ENCODE measurements at regions not wholly inside any gene's neighbourhood (a gene's known extent, or its start where the extent isn't known, plus 50 kb on each side); places are given as distances from the start of the nearest gene placed in this dataset.

DNA sequence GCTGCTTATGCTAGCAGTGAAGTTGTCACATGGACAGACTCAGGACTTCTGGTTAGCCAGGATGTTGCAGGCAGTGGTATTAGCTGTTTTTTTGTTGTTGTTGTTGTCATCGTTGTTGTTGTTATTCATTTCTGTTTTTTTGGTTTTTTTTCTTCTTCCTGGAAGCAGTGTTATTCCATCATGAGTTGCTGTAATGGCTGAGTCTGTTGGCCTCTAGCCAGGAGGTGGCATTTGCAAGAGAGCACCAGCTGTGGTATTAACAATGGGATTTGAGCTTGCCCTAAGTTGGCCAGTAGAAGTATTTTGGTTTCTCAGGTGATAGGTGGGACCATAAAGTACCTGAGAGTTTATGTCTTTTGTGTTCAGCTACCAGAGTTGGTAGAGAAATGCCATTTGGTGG lies 561.1 kb downstream of the KCTD16 start:
- DNase-seq (ENCODE audit: low read depth in 1 of 2, low spot score in 1 of 2): no peak
- H3K27me3 ChIP-seq (ENCODE audit: insufficient read depth, poor library complexity, severe bottlenecking): no peaks in the 10 kb centered on the region
- TF ChIP-seq, protein P1, sequence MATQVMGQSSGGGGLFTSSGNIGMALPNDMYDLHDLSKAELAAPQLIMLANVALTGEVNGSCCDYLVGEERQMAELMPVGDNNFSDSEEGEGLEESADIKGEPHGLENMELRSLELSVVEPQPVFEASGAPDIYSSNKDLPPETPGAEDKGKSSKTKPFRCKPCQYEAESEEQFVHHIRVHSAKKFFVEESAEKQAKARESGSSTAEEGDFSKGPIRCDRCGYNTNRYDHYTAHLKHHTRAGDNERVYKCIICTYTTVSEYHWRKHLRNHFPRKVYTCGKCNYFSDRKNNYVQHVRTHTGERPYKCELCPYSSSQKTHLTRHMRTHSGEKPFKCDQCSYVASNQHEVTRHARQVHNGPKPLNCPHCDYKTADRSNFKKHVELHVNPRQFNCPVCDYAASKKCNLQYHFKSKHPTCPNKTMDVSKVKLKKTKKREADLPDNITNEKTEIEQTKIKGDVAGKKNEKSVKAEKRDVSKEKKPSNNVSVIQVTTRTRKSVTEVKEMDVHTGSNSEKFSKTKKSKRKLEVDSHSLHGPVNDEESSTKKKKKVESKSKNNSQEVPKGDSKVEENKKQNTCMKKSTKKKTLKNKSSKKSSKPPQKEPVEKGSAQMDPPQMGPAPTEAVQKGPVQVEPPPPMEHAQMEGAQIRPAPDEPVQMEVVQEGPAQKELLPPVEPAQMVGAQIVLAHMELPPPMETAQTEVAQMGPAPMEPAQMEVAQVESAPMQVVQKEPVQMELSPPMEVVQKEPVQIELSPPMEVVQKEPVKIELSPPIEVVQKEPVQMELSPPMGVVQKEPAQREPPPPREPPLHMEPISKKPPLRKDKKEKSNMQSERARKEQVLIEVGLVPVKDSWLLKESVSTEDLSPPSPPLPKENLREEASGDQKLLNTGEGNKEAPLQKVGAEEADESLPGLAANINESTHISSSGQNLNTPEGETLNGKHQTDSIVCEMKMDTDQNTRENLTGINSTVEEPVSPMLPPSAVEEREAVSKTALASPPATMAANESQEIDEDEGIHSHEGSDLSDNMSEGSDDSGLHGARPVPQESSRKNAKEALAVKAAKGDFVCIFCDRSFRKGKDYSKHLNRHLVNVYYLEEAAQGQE (IDR thresholded peaks at IDR 0.05; ENCODE audit: insufficient replicate concordance, low read depth): no peak
- TF ChIP-seq SPI1 (IDR thresholded peaks at IDR 0.05; ENCODE audit: borderline replicate concordance, low read depth): no peak
- TF ChIP-seq POLR2AphosphoS5 (IDR thresholded peaks at IDR 0.05; ENCODE audit: low read depth): no peak
- TF ChIP-seq GABPA (IDR thresholded peaks at IDR 0.05; ENCODE audit: low read depth): no peak
- TF ChIP-seq, protein P2, sequence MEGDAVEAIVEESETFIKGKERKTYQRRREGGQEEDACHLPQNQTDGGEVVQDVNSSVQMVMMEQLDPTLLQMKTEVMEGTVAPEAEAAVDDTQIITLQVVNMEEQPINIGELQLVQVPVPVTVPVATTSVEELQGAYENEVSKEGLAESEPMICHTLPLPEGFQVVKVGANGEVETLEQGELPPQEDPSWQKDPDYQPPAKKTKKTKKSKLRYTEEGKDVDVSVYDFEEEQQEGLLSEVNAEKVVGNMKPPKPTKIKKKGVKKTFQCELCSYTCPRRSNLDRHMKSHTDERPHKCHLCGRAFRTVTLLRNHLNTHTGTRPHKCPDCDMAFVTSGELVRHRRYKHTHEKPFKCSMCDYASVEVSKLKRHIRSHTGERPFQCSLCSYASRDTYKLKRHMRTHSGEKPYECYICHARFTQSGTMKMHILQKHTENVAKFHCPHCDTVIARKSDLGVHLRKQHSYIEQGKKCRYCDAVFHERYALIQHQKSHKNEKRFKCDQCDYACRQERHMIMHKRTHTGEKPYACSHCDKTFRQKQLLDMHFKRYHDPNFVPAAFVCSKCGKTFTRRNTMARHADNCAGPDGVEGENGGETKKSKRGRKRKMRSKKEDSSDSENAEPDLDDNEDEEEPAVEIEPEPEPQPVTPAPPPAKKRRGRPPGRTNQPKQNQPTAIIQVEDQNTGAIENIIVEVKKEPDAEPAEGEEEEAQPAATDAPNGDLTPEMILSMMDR (IDR thresholded peaks at IDR 0.05; ENCODE audit: insufficient read depth, low read length): no peak
- no peak overlapping the region for H3K4me3 ChIP-seq (replicated peaks; ENCODE audit: insufficient read depth, low read length)
- H3K27ac ChIP-seq (replicated peaks): no peak overlapping the region

DNA sequence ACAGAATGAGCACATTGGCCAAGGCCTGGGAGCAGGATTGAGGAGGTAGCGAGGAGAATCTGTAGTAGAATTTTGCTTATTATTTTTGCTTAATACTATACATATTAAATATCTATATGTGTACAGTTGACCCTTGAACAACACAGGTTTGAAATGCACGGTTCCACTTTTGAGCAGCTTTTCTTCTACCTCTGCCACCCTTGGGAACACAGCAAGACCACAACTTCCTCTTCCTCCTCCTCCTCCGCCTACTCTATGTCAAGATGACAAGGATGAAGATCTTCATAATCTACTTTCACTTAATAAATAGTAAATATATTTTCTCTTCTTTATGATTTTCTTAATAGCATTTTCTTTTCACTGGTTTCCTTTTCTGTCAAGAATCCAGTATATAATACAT lies 541.4 kb downstream of the KCTD16 start:
- no peak for TF ChIP-seq POLR2AphosphoS5 (IDR thresholded peaks at IDR 0.05; ENCODE audit: low read depth)
- TF ChIP-seq, protein P2 (IDR thresholded peaks at IDR 0.05; ENCODE audit: insufficient read depth, low read length): no peak
- TF ChIP-seq SPI1 (IDR thresholded peaks at IDR 0.05; ENCODE audit: borderline replicate concordance, low read depth): peak; percentile 27; the same call in 1 of the 2 replicates
- no peak for TF ChIP-seq GABPA (IDR thresholded peaks at IDR 0.05; ENCODE audit: low read depth)
- peak; percentile 7 to 67 for DNase-seq (ENCODE audit: low read depth in 1 of 2, low spot score in 1 of 2)
- Histone ChIP-seq H3K27ac (replicated peaks) (no peak overlapping the region), H3K27me3 (ENCODE audit: insufficient read depth, poor library complexity, severe bottlenecking) (no peaks in the 10 kb centered on the region), H3K4me3 (replicated peaks; ENCODE audit: insufficient read depth, low read length) (no peak overlapping the region)

DNA sequence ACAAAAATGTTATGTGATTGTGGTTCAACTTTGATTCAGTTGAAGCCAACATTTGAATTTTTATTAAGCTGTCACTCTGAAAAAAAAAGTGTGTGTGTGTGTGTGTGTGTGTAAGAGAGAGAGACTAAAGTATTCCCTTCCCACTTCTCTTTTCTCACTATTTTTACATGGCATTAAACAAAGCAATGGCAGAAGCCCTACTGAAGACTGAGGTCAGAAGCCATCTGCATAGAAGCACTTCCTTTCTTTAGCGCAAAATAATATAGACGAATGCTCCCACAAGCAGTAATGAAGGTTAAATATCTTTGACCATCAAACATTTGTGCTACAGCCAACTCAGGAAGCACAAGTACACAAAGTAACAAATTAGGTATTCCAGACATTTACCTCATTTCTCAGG lies 540.5 kb downstream of the KCTD16 start:
- peak; percentile 67; the same call in 1 of the 2 replicates for TF ChIP-seq SPI1 (IDR thresholded peaks at IDR 0.05; ENCODE audit: borderline replicate concordance, low read depth)
- no peak for TF ChIP-seq GABPA (IDR thresholded peaks at IDR 0.05; ENCODE audit: low read depth)
- DNase-seq (ENCODE audit: low read depth in 1 of 2, low spot score in 1 of 2): no peak

DNA sequence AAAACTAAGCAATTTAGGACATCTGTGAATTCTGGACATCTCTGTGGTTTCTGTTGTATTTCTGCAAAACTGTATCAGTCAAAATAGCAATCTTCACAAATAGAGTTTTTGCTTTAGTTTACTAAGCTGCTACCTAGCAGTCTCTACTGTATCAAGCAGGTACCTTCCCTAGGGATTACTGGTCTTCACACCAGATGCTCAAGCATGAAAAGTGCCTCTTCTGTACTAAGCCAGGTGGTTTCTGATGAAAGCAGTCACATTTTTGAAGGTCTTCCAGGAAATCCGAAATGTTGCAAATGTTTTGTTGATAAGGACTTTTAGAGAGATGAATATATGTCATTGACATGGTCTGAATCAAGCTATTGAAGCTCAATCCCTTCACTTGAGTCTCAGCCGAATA lies 540.0 kb downstream of the KCTD16 start:
- TF ChIP-seq, protein P1 (IDR thresholded peaks at IDR 0.05; ENCODE audit: insufficient replicate concordance, low read depth): no peak
- no peak for TF ChIP-seq POLR2AphosphoS5 (IDR thresholded peaks at IDR 0.05; ENCODE audit: low read depth)
- TF ChIP-seq GABPA (IDR thresholded peaks at IDR 0.05; ENCODE audit: low read depth): no peak
- TF ChIP-seq, protein P2 (IDR thresholded peaks at IDR 0.05; ENCODE audit: insufficient read depth, low read length): no peak
- no peak for TF ChIP-seq SPI1 (IDR thresholded peaks at IDR 0.05; ENCODE audit: borderline replicate concordance, low read depth)
- no peak overlapping the region for H3K27ac ChIP-seq (replicated peaks)
- H3K4me3 ChIP-seq (replicated peaks; ENCODE audit: insufficient read depth, low read length): no peak overlapping the region
- H3K27me3 ChIP-seq (ENCODE audit: insufficient read depth, poor library complexity, severe bottlenecking): no peaks in the 10 kb centered on the region
- DNase-seq (ENCODE audit: low read depth in 1 of 2, low spot score in 1 of 2): no peak

More for the DNA sequence above, 540.5 kb downstream of the KCTD16 start:
- no peak overlapping the region for H3K27ac ChIP-seq (replicated peaks)
- no peak overlapping the region for H3K4me3 ChIP-seq (replicated peaks; ENCODE audit: insufficient read depth, low read length)
- H3K27me3 ChIP-seq (ENCODE audit: insufficient read depth, poor library complexity, severe bottlenecking): no peaks in the 10 kb centered on the region
